NB4 (cell line): ENCODE measurements at regions not wholly inside any gene's neighbourhood (a gene's known extent, or its start where the extent isn't known, plus 50 kb on each side); places are given as distances from the start of the nearest gene placed in this dataset.

ENCODE experiments used
- CTCF ChIP-seq: IDR thresholded peaks from one replicate; pipeline ENCODE4 v1.5.1; 2012; ENCODE audit warnings: low read depth, low read length
- MAX ChIP-seq: IDR thresholded peaks from 2 replicates; pipeline ENCODE4 v1.6.1; 2011; ENCODE audit warnings: low read depth, low read length
- POLR2A ChIP-seq: IDR thresholded peaks from 2 replicates; pipeline ENCODE4 v1.6.1; 2011; ENCODE audit warnings: mild to moderate bottlenecking; ENCODE audit not compliant: insufficient read length; ENCODE audit errors: extremely low read depth

GRCh38 chr2:228433721-228434120 lies 252.2 kb upstream of the SPHKAP start:
- TF ChIP-seq CTCF = no peak
- no peak for TF ChIP-seq POLR2A
- TF ChIP-seq MAX = no peak
